Vagina (tissue), 2 donors: ENCODE measurements at regions not wholly inside any gene's neighbourhood (a gene's known extent, or its start where the extent isn't known, plus 50 kb on each side); places are given as distances from the start of the nearest gene placed in this dataset.

Source experiments
- POLR2A ChIP-seq, 2 donors: fragments of 450-650 bp; IDR thresholded peaks; one replicate each; pipeline ENCODE4 v1.6.1; 2017; ENCODE audit warnings: antibody characterized with exemption in 2 of 2, mild to moderate bottlenecking in 2 of 2, moderate library complexity in 2 of 2
- TF ChIP-seq, protein P1 (sequence below), 3 experiments: fragments of 450-650 bp in 2 of 3; fragments of 200-600 bp in 1 of 3; sonication (generic) in 1 of 3; IDR thresholded peaks; one replicate each; pipeline ENCODE4 v1.5.1; 2017 to 2019; ENCODE audit warnings: antibody characterized with exemption in 3 of 3, mild to moderate bottlenecking in 2 of 3, moderate library complexity in 2 of 3

DNA sequence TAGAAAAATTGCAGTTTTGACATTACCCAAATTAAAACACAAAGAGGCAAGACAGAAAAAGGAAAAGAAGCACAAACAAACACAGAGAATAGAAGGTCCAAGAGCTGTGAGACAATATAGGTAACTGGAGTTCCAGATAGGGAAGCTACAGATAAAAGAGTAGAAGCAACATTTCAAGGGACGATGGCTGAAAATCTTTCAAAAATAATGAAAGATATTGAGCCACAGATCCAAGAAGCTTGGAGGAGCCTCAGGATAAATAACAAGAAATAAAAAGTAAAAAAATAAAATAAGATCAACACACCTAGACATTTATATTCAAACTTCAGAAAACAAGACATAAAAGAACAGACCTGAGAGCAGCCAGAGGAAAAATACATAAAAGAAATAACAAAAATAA, 164.9 kb downstream of the FNDC1 start:
- TF ChIP-seq, protein P1, sequence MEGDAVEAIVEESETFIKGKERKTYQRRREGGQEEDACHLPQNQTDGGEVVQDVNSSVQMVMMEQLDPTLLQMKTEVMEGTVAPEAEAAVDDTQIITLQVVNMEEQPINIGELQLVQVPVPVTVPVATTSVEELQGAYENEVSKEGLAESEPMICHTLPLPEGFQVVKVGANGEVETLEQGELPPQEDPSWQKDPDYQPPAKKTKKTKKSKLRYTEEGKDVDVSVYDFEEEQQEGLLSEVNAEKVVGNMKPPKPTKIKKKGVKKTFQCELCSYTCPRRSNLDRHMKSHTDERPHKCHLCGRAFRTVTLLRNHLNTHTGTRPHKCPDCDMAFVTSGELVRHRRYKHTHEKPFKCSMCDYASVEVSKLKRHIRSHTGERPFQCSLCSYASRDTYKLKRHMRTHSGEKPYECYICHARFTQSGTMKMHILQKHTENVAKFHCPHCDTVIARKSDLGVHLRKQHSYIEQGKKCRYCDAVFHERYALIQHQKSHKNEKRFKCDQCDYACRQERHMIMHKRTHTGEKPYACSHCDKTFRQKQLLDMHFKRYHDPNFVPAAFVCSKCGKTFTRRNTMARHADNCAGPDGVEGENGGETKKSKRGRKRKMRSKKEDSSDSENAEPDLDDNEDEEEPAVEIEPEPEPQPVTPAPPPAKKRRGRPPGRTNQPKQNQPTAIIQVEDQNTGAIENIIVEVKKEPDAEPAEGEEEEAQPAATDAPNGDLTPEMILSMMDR (IDR thresholded peaks at IDR 0.05): no peak
- TF ChIP-seq POLR2A (IDR thresholded peaks at IDR 0.05): no peak
